ENCODE measurements at regions not wholly inside any gene's neighbourhood (a gene's known extent, or its start where the extent isn't known, plus 50 kb on each side); places are given as distances from the start of the nearest gene placed in this dataset.

- TF ChIP-seq CTCF (IDR thresholded peaks at IDR 0.05) (no peak), POLR2A (IDR thresholded peaks at IDR 0.05) (no peak), POLR2AphosphoS5 (IDR thresholded peaks at IDR 0.05) (no peak)
- Histone ChIP-seq H3K4me3 (no peak overlapping the region), H3K27ac (no peak overlapping the region), H3K9me3 (no peaks in the 10 kb centered on the region), H3K36me3 (no peaks in the 10 kb centered on the region), H3K4me1 (replicated peaks) (no peaks in the 10 kb centered on the region), H3K27me3 (replicated peaks; ENCODE audit: insufficient read depth) (no peaks in the 10 kb centered on the region)
- no peak for DNase-seq (ENCODE audit: low spot score)
- intact Hi-C loops (cut with DNase I) = no loop called here
- 88% methylated on average over 23 of the region's 23 CpGs for WGBS
These were observed 238.4 kb downstream of the NPHP4 start for GRCh38 chr1:5753549-5754421.

- Histone ChIP-seq H3K27me3 (replicated peaks; ENCODE audit: insufficient read depth) (no peaks in the 10 kb centered on the region), H3K9me3 (no peaks in the 10 kb centered on the region), H3K4me1 (replicated peaks) (no peaks in the 10 kb centered on the region), H3K4me3 (no peak overlapping the region), H3K36me3 (no peaks in the 10 kb centered on the region), H3K27ac (no peak overlapping the region)
- DNase-seq (ENCODE audit: low spot score) = no peak
- no peak for TF ChIP-seq CTCF (IDR thresholded peaks at IDR 0.05)
- intact Hi-C loops (cut with DNase I) = no loop called here
- 77% methylated on average over 15 of the region's 15 CpGs for WGBS
These were observed 239.3 kb downstream of the NPHP4 start for GRCh38 chr1:5752746-5753548.

GRCh38 chr1:5751833-5752745 is 240.1 kb downstream of the NPHP4 start:
- TF ChIP-seq CTCF (IDR thresholded peaks at IDR 0.05) = no peak
- no peak for TF ChIP-seq POLR2A (IDR thresholded peaks at IDR 0.05)
- no peak for TF ChIP-seq POLR2AphosphoS5 (IDR thresholded peaks at IDR 0.05)
- Histone ChIP-seq H3K27ac (no peak overlapping the region), H3K9me3 (no peaks in the 10 kb centered on the region), H3K36me3 (no peaks in the 10 kb centered on the region), H3K27me3 (replicated peaks; ENCODE audit: insufficient read depth) (no peaks in the 10 kb centered on the region), H3K4me1 (replicated peaks) (no peaks in the 10 kb centered on the region), H3K4me3 (no peak overlapping the region)
- WGBS = 85% methylated on average over 14 of the region's 14 CpGs
- no peak for DNase-seq (ENCODE audit: low spot score)
- intact Hi-C loops (cut with DNase I) = no loop called here

GRCh38 chr1:5751163-5751540 is 241.1 kb downstream of the NPHP4 start:
- WGBS = 77% methylated on average over 11 of the region's 11 CpGs
- H3K27ac ChIP-seq = no peak overlapping the region
- no peaks in the 10 kb centered on the region for H3K9me3 ChIP-seq
- no peaks in the 10 kb centered on the region for H3K4me1 ChIP-seq (replicated peaks)
- TF ChIP-seq POLR2AphosphoS5 (IDR thresholded peaks at IDR 0.05) (no peak), POLR2A (IDR thresholded peaks at IDR 0.05) (no peak), CTCF (IDR thresholded peaks at IDR 0.05) (no peak)
- intact Hi-C loops (cut with DNase I) = no loop called here
- H3K36me3 ChIP-seq = no peaks in the 10 kb centered on the region
- H3K27me3 ChIP-seq (replicated peaks; ENCODE audit: insufficient read depth) = no peaks in the 10 kb centered on the region
- no peak overlapping the region for H3K4me3 ChIP-seq
- DNase-seq (ENCODE audit: low spot score) = no peak

All from prostate gland (tissue), 2 donors.